Stimulated activated CD4-positive, alpha-beta T cell treated with anti-CD3 and anti-CD28 coated beads, TNF-alpha, amount 100 ng/mL, for 1 hour (primary cell): ENCODE measurements at regions not wholly inside any gene's neighbourhood (a gene's known extent, or its start where the extent isn't known, plus 50 kb on each side); places are given as distances from the start of the nearest gene placed in this dataset.

ENCODE experiments used
- DNase-seq, 3 donors: peaks; one replicate each; pipeline ENCODE4 v3.0.0-alpha.2; 2020; ENCODE audit warnings: low read depth in 3 of 3, low spot score in 1 of 3

- no peak for DNase-seq
Measured at GRCh38 chr11:70735976-70736375, 337.6 kb downstream of the CTTN start.

- DNase-seq, result no peak
Measured at GRCh38 chr11:70736461-70736860, 338.1 kb downstream of the CTTN start.

- DNase-seq, result no peak
Measured at GRCh38 chr11:70736937-70737640, 338.8 kb downstream of the CTTN start.

DNA sequence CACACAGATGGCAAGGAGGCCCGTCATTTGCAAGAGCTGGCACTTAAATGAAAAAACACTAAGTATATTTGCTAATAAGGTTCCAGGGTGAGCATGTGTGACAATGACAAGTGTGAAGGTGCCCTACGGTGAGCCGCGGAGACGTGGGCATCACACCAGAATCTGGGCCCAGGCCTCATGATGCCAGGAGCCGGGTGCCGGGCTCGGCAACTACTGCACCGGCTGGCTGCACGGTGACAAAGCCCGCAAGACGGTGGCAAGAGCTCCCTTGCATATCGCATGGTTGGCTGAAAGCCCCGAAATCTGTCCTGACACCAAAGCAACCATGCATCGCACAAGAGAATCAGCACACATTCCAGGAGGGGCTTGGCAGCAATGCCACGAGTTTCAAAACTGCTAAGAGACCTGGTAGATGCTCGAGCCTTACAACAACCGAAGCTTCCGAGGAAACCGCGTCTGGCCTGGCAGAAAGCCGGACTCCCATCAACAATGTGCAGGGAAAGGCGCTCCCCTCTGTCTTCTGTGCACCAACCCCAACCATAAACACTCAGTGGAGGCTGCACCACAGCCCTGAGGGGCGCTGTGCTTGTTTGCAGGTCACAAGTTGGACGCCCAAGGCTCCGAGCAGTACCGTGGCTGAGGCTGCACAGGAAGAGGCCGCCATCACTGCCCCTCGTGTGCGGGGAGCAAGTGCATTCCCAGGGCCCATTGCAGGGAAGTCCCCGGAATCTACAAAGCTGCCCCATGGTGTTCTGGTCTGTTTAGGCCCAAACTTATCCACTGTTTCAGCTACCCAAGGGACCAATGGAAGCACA lies 339.7 kb downstream of the CTTN start:
- DNase-seq, result no peak

DNA sequence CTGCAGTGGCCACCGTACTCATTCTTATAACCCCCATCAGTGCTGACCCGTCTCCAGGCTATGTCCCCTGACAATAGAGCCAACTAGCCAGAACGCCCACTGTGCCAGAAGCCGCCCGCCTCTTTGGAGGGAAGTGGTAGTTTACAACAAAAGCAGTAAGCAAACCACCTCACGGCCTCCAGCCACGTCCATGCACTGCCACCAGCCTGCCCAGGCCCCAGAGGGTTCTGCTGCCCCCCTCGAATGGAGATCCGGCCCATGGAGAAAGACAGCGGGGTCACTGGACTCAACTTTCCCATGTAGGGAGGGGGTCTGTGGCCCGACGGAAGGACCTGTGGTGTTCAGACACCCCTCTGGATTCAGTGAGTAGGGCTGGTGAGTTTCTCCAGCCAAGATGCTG lies 340.3 kb downstream of the CTTN start:
- DNase-seq, result no peak

- no peak for DNase-seq
Measured at GRCh38 chr11:70739091-70739490, 340.8 kb downstream of the CTTN start.

DNA sequence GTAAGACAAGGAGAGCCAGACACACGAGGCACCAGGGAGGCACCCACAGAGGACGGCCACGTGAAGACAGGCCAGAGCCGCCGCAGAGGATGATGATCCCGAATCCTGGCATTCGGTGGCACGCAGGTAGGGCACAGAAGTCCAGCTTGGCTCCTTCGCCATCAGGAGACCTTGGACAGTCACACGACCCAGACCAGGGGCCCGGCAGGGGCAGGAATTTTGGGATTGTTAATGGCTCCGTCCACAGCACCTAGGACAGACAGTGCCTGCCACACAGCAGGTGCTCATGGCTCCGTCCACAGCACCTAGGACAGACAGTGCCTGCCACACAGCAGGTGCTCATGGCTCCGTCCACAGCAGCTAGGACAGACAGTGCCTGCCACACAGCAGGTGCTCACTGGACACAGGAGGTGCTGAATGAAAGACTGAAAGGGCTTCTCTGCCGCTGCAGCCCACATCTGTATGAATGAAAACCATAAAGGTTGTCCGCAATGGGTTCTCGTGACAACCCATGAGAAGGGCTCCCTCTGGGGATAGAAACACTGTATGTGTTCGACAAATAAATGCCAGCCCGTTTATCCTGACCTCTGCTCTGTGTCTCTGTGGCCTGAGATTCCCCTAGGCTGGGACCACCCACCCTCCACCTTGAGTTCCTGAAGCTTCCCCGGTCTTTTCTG lies 341.6 kb downstream of the CTTN start:
- no peak for DNase-seq

GRCh38 chr11:70740488-70740851 lies 342.1 kb downstream of the CTTN start:
- no peak for DNase-seq

DNA sequence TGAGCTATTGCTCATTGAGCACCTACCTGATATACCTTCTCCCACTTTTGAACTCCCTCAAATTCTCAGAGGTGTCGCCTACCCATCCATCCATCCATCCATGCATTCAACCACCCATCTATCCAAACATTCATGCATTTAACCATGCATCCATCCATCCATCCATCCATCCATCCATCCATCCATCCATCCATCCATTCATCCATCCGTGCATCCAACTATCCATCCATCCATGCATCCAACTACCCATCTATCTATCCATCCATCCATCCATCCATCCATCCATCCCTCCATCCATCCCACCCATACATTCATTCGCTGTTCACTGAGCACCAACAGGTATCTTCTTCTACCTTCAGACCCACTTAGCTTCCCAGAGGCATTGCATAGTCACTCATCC lies 342.8 kb downstream of the CTTN start:
- no peak for DNase-seq

GRCh38 chr11:70742553-70743291 lies 344.4 kb downstream of the CTTN start:
- no peak for DNase-seq

GRCh38 chr11:70743329-70743728 lies 345.0 kb downstream of the CTTN start:
- DNase-seq, result no peak

GRCh38 chr11:70743941-70744351 lies 345.6 kb downstream of the CTTN start:
- no peak for DNase-seq

GRCh38 chr11:70744396-70745185 lies 346.3 kb downstream of the CTTN start:
- DNase-seq, result no peak

DNA sequence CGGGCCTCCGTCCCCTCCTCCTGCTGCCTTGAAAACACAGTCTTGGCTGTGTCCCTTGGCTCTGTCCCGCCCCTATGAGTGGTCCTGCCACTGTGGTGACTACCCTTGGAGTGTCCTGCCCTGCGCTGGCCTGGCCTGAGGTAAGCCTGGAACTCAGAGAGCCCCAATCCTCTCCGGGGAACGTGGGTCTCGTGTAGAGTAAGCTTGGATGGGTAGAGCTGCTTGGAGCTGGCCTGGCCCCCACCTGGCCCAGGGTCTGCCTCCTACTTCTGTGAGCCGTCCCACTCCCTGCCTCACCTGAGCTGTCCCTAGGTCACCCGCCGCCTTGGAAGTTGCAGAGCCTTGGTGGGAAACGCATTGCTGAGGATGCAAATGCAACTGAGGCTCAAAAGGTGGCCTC lies 347.1 kb downstream of the CTTN start:
- no peak for DNase-seq

DNA sequence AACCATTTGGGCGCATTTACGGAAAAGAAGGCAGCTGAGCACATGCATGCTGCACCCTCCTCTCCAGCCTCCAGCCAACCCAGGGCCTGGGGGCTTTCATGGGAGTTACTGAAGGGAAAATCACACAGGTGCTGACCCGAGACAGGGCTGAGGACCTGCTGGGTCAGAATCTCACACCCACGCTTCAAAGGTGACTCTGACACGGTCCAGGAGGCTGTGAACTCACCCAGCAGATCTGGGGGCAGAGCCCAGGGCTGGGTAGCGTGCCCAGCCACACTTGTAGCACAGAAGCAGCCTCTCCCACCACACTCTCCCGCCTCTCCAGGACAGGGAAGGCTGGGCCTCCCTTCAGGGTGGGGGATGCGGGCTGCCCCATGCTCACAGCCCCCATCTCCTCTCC lies 347.6 kb downstream of the CTTN start:
- no peak for DNase-seq

- no peak for DNase-seq
Measured at GRCh38 chr11:70746351-70746750, 348.0 kb downstream of the CTTN start.

GRCh38 chr11:70747285-70747684 lies 349.0 kb downstream of the CTTN start:
- no peak for DNase-seq

- no peak for DNase-seq
Measured at GRCh38 chr11:70747921-70748320, 349.6 kb downstream of the CTTN start.

- DNase-seq, result no peak
Measured at GRCh38 chr11:70751142-70751734, 352.9 kb downstream of the CTTN start.
